PC-9 (cell line): ENCODE measurements at regions not wholly inside any gene's neighbourhood (a gene's known extent, or its start where the extent isn't known, plus 50 kb on each side); places are given as distances from the start of the nearest gene placed in this dataset.

ENCODE experiments used
- CTCF ChIP-seq: fragments of 200-600 bp; sonication (generic); conservative IDR thresholded peaks from 2 replicates; pipeline ENCODE4 v1.6.1; 2017; ENCODE audit warnings: mixed run types, antibody characterized with exemption, mild to moderate bottlenecking, moderate library complexity
- EZH2 ChIP-seq: fragments of 200-600 bp; sonication (generic); IDR thresholded peaks from 2 replicates; pipeline ENCODE4 v1.8.0; 2017; ENCODE audit warnings: antibody characterized with exemption, low read depth

- TF ChIP-seq CTCF (no peak), EZH2 (no peak)
Measured at GRCh38 chr7:86262781-86263180, 380.9 kb upstream of the GRM3 start.
